SU-DHL-6 (cell line): ENCODE measurements at regions not wholly inside any gene's neighbourhood (a gene's known extent, or its start where the extent isn't known, plus 50 kb on each side); places are given as distances from the start of the nearest gene placed in this dataset.

Experiments used
- H2AFZ ChIP-seq: fragments of 200-600 bp; sonication (generic); 2 replicates; pipeline ENCODE4 v1.6.1; 2014; ENCODE audit warnings: low read depth, mild to moderate bottlenecking, moderate library complexity, mixed read lengths, antibody characterized with exemption, low read length; ENCODE audit not compliant: severe bottlenecking
- H3F3A ChIP-seq: fragments of 200-600 bp; shearing (Covaris generic); 2 replicates; pipeline ENCODE4 v1.6.0; 2016; ENCODE audit warnings: antibody characterized with exemption, mild to moderate bottlenecking; ENCODE audit not compliant: insufficient read depth
- H3K27ac ChIP-seq: fragments of 200-600 bp; sonication (generic); 2 replicates; pipeline ENCODE4 v1.5.1; 2016; ENCODE audit warnings: low read depth, mild to moderate bottlenecking, low read length, moderate library complexity, mixed read lengths
- H3K27me3 ChIP-seq: fragments of 200-600 bp; sonication (generic), shearing (Covaris generic); 2 replicates; pipeline ENCODE4 v1.6.0; 2014; ENCODE audit warnings: mild to moderate bottlenecking, low read length
- H3K36me3 ChIP-seq: fragments of 200-600 bp; sonication (generic); 2 replicates; pipeline ENCODE4 v1.6.1; 2014; ENCODE audit warnings: mild to moderate bottlenecking, low read length, mixed read lengths
- H3K4me2 ChIP-seq: fragments of 300-600, 200-600 bp; shearing (Covaris generic), sonication (generic); 2 replicates; pipeline ENCODE4 v1.6.0; 2014; ENCODE audit warnings: low read length, low read depth, mild to moderate bottlenecking; ENCODE audit not compliant: poor library complexity, severe bottlenecking
- H3K4me3 ChIP-seq: fragments of 200-600 bp; sonication (generic); 2 replicates; pipeline ENCODE4 v1.5.1; 2014; ENCODE audit warnings: antibody characterized with exemption, low read length, mild to moderate bottlenecking, mixed read lengths; ENCODE audit not compliant: insufficient read depth, poor library complexity, severe bottlenecking
- H3K79me2 ChIP-seq: fragments of 200-600 bp; sonication (generic); 2 replicates; pipeline ENCODE4 v1.6.1; 2014; ENCODE audit warnings: mild to moderate bottlenecking, low read length, moderate library complexity; ENCODE audit not compliant: insufficient read depth
- H3K9ac ChIP-seq: fragments of 200-600 bp; sonication (generic); 2 replicates; pipeline ENCODE4 v1.7.0; 2014; ENCODE audit warnings: mild to moderate bottlenecking, low read length
- H3K9me2 ChIP-seq: fragments of 200-600 bp; sonication (generic); replicated peaks from 2 replicates; pipeline ENCODE4 v1.6.1; 2014; ENCODE audit warnings: low read length; ENCODE audit not compliant: insufficient read depth
- H3K9me3 ChIP-seq: fragments of 200-600 bp; sonication (generic); 2 replicates; pipeline ENCODE4 v1.6.1; 2014; ENCODE audit warnings: low read length, mixed read lengths; ENCODE audit not compliant: insufficient read depth
- H4K20me1 ChIP-seq: fragments of 200-600 bp; sonication (generic); 2 replicates; pipeline ENCODE4 v1.6.1; 2014; ENCODE audit warnings: low read depth, mild to moderate bottlenecking, antibody characterized with exemption, low read length, moderate library complexity, mixed read lengths
- EZH2phosphoT487 ChIP-seq: fragments of 200-600 bp; sonication (generic), shearing (Covaris generic); conservative IDR thresholded peaks from 2 replicates; pipeline ENCODE4 v1.6.1; 2018; ENCODE audit warnings: mild to moderate bottlenecking, antibody characterized with exemption, low read length, moderate library complexity, mixed read lengths
- TF ChIP-seq, protein P1 (sequence below): fragments of 200-600 bp; sonication (generic); IDR thresholded peaks from one replicate; pipeline ENCODE4 v1.5.1; 2017; ENCODE audit warnings: antibody characterized with exemption, mild to moderate bottlenecking, low read length, moderate library complexity; ENCODE audit not compliant: insufficient read depth, poor library complexity, severe bottlenecking

DNA sequence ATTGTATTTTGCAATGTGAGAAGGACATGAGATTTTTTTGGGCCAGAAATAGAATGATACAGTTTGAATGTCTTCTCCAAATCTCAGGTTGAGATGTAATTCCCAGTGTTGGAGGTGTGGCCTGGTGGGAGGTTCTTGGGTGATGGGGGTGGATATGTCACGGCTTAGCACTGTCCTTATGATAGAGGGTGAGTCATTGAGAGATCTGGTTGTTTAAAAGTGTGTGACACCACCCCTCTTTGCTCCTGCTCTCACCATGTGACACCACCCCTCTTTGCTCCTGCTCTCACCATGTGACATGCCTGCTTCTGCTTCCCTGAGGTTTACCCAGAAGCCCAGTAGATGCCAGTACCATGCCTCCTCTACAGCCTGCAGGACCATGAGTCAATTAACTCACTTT is 1226.9 kb downstream of the PCDH7 start:
- H3F3A ChIP-seq = no peaks in the 10 kb centered on the region
- H3K27me3 ChIP-seq = no peaks in the 10 kb centered on the region
- no peak overlapping the region for H3K27ac ChIP-seq
- no peaks in the 10 kb centered on the region for H3K9me2 ChIP-seq
- H3K9me3 ChIP-seq = peaks cover 4% of the 10 kb centered on the region; the same call in 1 of the 2 replicates
- H3K79me2 ChIP-seq = no peaks in the 10 kb centered on the region
- no peaks in the 10 kb centered on the region for H4K20me1 ChIP-seq
- no peak overlapping the region for H3K9ac ChIP-seq
- no peaks in the 10 kb centered on the region for H3K36me3 ChIP-seq
- H2AFZ ChIP-seq = no peak overlapping the region
- H3K4me3 ChIP-seq = no peak overlapping the region
- TF ChIP-seq, protein P1, sequence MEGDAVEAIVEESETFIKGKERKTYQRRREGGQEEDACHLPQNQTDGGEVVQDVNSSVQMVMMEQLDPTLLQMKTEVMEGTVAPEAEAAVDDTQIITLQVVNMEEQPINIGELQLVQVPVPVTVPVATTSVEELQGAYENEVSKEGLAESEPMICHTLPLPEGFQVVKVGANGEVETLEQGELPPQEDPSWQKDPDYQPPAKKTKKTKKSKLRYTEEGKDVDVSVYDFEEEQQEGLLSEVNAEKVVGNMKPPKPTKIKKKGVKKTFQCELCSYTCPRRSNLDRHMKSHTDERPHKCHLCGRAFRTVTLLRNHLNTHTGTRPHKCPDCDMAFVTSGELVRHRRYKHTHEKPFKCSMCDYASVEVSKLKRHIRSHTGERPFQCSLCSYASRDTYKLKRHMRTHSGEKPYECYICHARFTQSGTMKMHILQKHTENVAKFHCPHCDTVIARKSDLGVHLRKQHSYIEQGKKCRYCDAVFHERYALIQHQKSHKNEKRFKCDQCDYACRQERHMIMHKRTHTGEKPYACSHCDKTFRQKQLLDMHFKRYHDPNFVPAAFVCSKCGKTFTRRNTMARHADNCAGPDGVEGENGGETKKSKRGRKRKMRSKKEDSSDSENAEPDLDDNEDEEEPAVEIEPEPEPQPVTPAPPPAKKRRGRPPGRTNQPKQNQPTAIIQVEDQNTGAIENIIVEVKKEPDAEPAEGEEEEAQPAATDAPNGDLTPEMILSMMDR = no peak
- no peak for TF ChIP-seq EZH2phosphoT487
- H3K4me2 ChIP-seq = no peak overlapping the region

DNA sequence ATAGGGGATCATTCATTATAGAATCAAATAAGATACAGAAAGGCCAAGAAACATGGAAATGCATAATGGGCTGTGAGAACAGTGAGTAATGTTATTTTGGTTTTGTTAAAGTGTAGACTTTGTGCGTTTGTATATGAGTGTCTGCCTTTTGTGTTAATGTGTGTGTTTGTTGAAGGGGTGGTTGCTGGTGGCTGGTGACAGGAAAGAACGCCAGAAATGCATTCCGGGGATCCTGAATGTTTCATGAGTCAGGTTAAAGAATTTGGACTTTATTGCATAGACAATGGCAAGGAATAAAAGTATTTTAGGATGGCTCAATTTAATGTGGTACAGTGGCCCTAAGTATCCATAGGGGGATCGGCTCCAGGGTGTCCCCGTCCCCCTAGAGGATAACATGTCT is 1228.9 kb downstream of the PCDH7 start:
- Histone ChIP-seq H3K4me2 (no peak overlapping the region), H3K9ac (no peak overlapping the region), H3K4me3 (no peak overlapping the region), H3K27me3 (no peaks in the 10 kb centered on the region), H2AFZ (no peak overlapping the region), H3K36me3 (no peaks in the 10 kb centered on the region), H3K27ac (no peak overlapping the region), H3K9me2 (no peaks in the 10 kb centered on the region), H3F3A (no peaks in the 10 kb centered on the region), H4K20me1 (no peaks in the 10 kb centered on the region), H3K79me2 (no peaks in the 10 kb centered on the region), H3K9me3 (peaks cover 4% of the 10 kb centered on the region; the same call in 1 of the 2 replicates)
- TF ChIP-seq EZH2phosphoT487 = no peak
- TF ChIP-seq, protein P1 = no peak

DNA sequence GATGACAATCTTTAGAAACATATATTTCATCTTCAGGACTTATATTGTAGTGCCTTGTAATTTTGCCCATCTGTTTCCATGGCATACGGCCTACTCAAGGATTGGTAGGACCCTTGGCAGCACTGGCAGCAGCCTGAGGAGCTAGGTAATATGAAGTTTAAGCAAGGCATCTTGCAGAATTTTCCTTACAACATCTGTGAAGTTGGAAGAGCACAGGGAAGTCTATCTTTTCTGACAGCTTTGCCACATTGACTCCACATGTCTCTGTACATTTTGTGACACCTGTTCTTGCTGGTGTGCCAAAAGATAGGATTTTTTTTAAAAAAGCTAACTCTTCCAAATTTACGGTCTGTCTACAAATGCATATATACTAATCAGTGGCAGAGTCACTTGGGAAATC is 1235.2 kb downstream of the PCDH7 start:
- peaks cover 3% of the 10 kb centered on the region; the same call in 1 of the 2 replicates for H3K9me3 ChIP-seq
- no peaks in the 10 kb centered on the region for H3K79me2 ChIP-seq
- H3F3A ChIP-seq = no peaks in the 10 kb centered on the region
- H3K9me2 ChIP-seq = no peaks in the 10 kb centered on the region
- H4K20me1 ChIP-seq = no peaks in the 10 kb centered on the region
- H3K9ac ChIP-seq = no peak overlapping the region
- H3K27me3 ChIP-seq = no peaks in the 10 kb centered on the region
- TF ChIP-seq, protein P1 = no peak
- no peak for TF ChIP-seq EZH2phosphoT487
- no peak overlapping the region for H3K4me3 ChIP-seq
- H3K4me2 ChIP-seq = no peak overlapping the region
- H3K27ac ChIP-seq = no peak overlapping the region
- H3K36me3 ChIP-seq = 0 out of 2 replicates have a peak, but pooled peaks cover 2% of the 10 kb centered on the region
- peak overlapping the region; percentile 23 for H2AFZ ChIP-seq
